HEK293 (cell line): ENCODE measurements at regions not wholly inside any gene's neighbourhood (a gene's known extent, or its start where the extent isn't known, plus 50 kb on each side); places are given as distances from the start of the nearest gene placed in this dataset.

Experiments used
- CTCF ChIA-PET: fragments of 350-600 bp; formaldehyde crosslinking; extraction: SDS; loops from one replicate; lab custom pipeline; 2021; ENCODE audit warnings: antibody characterized with exemption; lab: Yijun Ruan, JAX
- POLR2A ChIA-PET: fragments of 300-600 bp; formaldehyde crosslinking; extraction: SDS; loops from one replicate; lab custom pipeline; 2020; ENCODE audit warnings: antibody characterized with exemption, inconsistent platforms; lab: Yijun Ruan, JAX
- H3K27ac ChIP-seq: fragments of 200-500 bp; sonication (Bioruptor generic); 2 replicates; pipeline ENCODE4 v1.5.1; 2014; ENCODE audit warnings: low read depth, low read length, control low read depth, inconsistent platforms; ENCODE audit errors: extremely low read depth
- H3K36me3 ChIP-seq, 2 experiments: fragments of 200-500 bp in 1 of 2; sonication (Bioruptor generic) in 1 of 2; 1 replicate in 1 of 2; 2 replicates in 1 of 2; pipeline ENCODE4 v1.5.1; 2014 to 2017; ENCODE audit warnings: inconsistent platforms in 2 of 2, low read length in 2 of 2; ENCODE audit not compliant: control insufficient read depth in 2 of 2, insufficient read depth in 1 of 2
- H3K4me1 ChIP-seq: fragments of 200-500 bp; sonication (Bioruptor generic); 2 replicates; pipeline ENCODE4 v1.5.1; 2014; ENCODE audit warnings: mild to moderate bottlenecking, low read length, inconsistent platforms; ENCODE audit not compliant: control insufficient read depth, insufficient read depth
- H3K4me3 ChIP-seq: 2 replicates; pipeline ENCODE4 v1.5.1; 2011; ENCODE audit warnings: low read depth, mild to moderate bottlenecking, control low read depth, low read length, moderate library complexity
- H3K9me3 ChIP-seq: fragments of 200-500 bp; sonication (Bioruptor generic); 2 replicates; pipeline ENCODE4 v1.5.1; 2014; ENCODE audit warnings: low read depth, low read length, inconsistent platforms; ENCODE audit not compliant: control insufficient read depth, insufficient read depth
- AEBP2 ChIP-seq: fragments of 450-650 bp; formaldehyde crosslinking; IDR thresholded peaks from 2 replicates; pipeline ENCODE4 v1.5.1; 2016; ENCODE audit warnings: missing biosample characterization, missing genetic modification characterization, borderline replicate concordance
- KLF10 ChIP-seq: fragments of 450-650 bp; IDR thresholded peaks from 2 replicates; pipeline ENCODE4 v1.5.1; 2018; ENCODE audit warnings: missing biosample characterization, mild to moderate bottlenecking, missing genetic modification characterization
- OSR2 ChIP-seq: fragments of 450-650 bp; formaldehyde crosslinking; IDR thresholded peaks from 2 replicates; pipeline ENCODE4 v1.5.1; 2016; ENCODE audit warnings: missing biosample characterization, missing genetic modification characterization
- PATZ1 ChIP-seq: fragments of 450-650 bp; formaldehyde crosslinking; IDR thresholded peaks from 2 replicates; pipeline ENCODE4 v1.5.1; 2016; ENCODE audit warnings: missing biosample characterization, missing genetic modification characterization
- PRDM1 ChIP-seq: fragments of 450-650 bp; formaldehyde crosslinking; IDR thresholded peaks from 2 replicates; pipeline ENCODE4; 2016; ENCODE audit warnings: missing biosample characterization, missing genetic modification characterization
- TRIM28 ChIP-seq: IDR thresholded peaks from 2 replicates; pipeline ENCODE4 v1.6.1; 2011; ENCODE audit warnings: low read length, control low read depth, borderline replicate concordance
- YY2 ChIP-seq: fragments of 450-650 bp; formaldehyde crosslinking; IDR thresholded peaks from 2 replicates; pipeline ENCODE4 v1.5.1; 2016; ENCODE audit warnings: missing biosample characterization, missing genetic modification characterization
- ZBTB44 ChIP-seq: fragments of 450-650 bp; IDR thresholded peaks from 2 replicates; pipeline ENCODE4 v1.5.1; 2018; ENCODE audit warnings: missing biosample characterization, mild to moderate bottlenecking, missing genetic modification characterization
- ZFP69B ChIP-seq: fragments of 450-650 bp; formaldehyde crosslinking; IDR thresholded peaks from 2 replicates; pipeline ENCODE4 v1.5.1; 2016; ENCODE audit warnings: missing biosample characterization, missing genetic modification characterization
- ZNF501 ChIP-seq: fragments of 450-650 bp; formaldehyde crosslinking; IDR thresholded peaks from 2 replicates; pipeline ENCODE4 v1.5.1; 2016; ENCODE audit warnings: missing biosample characterization, missing genetic modification characterization
- ZNF521 ChIP-seq: fragments of 450-650 bp; formaldehyde crosslinking; IDR thresholded peaks from 2 replicates; pipeline ENCODE4 v1.5.1; 2017; ENCODE audit warnings: missing biosample characterization, mild to moderate bottlenecking, missing genetic modification characterization
- ZNF558 ChIP-seq: fragments of 450-650 bp; formaldehyde crosslinking; IDR thresholded peaks from 2 replicates; pipeline ENCODE4 v1.5.1; 2016; ENCODE audit warnings: missing biosample characterization, missing genetic modification characterization
- ZNF596 ChIP-seq: fragments of 450-650 bp; IDR thresholded peaks from 2 replicates; pipeline ENCODE4 v1.5.0; 2018; ENCODE audit warnings: missing biosample characterization, mild to moderate bottlenecking, missing genetic modification characterization, moderate library complexity
- ZNF626 ChIP-seq: fragments of 450-650 bp; sonication (Bioruptor Pico); formaldehyde crosslinking; IDR thresholded peaks from 2 replicates; pipeline ENCODE4 v1.5.1; 2018; ENCODE audit warnings: missing biosample characterization, missing genetic modification characterization, inconsistent platforms
- ZNF629 ChIP-seq: fragments of 450-650 bp; formaldehyde crosslinking; IDR thresholded peaks from 2 replicates; pipeline ENCODE4 v1.5.1; 2017; ENCODE audit warnings: missing biosample characterization, missing genetic modification characterization
- ZNF701 ChIP-seq: fragments of 450-650 bp; formaldehyde crosslinking; IDR thresholded peaks from 2 replicates; pipeline ENCODE4 v1.5.1; 2016; ENCODE audit warnings: missing biosample characterization, missing genetic modification characterization
- ZNF791 ChIP-seq: fragments of 450-650 bp; formaldehyde crosslinking; IDR thresholded peaks from 2 replicates; pipeline ENCODE4 v1.5.1; 2016; ENCODE audit warnings: missing biosample characterization, missing genetic modification characterization

- no peak overlapping the region for H3K27ac ChIP-seq
- no peaks in the 10 kb centered on the region for H3K9me3 ChIP-seq
- no peak overlapping the region for H3K4me3 ChIP-seq
- POLR2A ChIA-PET: no interaction called here
- no peak for TF ChIP-seq ZNF701 (tag by site-specific recombination)
- CTCF ChIA-PET: interaction anchor here (0.7 kb wide), 1 partner anchor 23 kb away, joined by 7 read pairs; no protein-coding TSS in a partner anchor
- no peaks in the 10 kb centered on the region for H3K36me3 ChIP-seq
- no peaks in the 10 kb centered on the region for H3K4me1 ChIP-seq
Measured at GRCh38 chr2:5798084-5798483, 105.9 kb downstream of the SOX11 start.

GRCh38 chr2:5799348-5799747 lies 107.2 kb downstream of the SOX11 start:
- Histone ChIP-seq H3K4me3 (no peak overlapping the region), H3K9me3 (no peaks in the 10 kb centered on the region), H3K36me3 (no peaks in the 10 kb centered on the region), H3K27ac (no peak overlapping the region), H3K4me1 (no peaks in the 10 kb centered on the region)
- POLR2A ChIA-PET: no interaction called here
- TF ChIP-seq TRIM28: peak; percentile 17; the same call in 1 of the 2 replicates
- TF ChIP-seq ZBTB44 (tag by site-specific recombination): no peak
- CTCF ChIA-PET: no interaction called here

- POLR2A ChIA-PET: no interaction called here
- no peak overlapping the region for H3K27ac ChIP-seq
- H3K9me3 ChIP-seq: no peaks in the 10 kb centered on the region
- CTCF ChIA-PET: interaction anchor here (0.5 to 1.0 kb wide), 2 partner anchors 19 to 177 kb away, joined by 3 read pairs; no protein-coding TSS in a partner anchor
- no peaks in the 10 kb centered on the region for H3K36me3 ChIP-seq
- no peak for TF ChIP-seq AEBP2
- H3K4me3 ChIP-seq: no peak overlapping the region
- no peaks in the 10 kb centered on the region for H3K4me1 ChIP-seq
Measured at GRCh38 chr2:5803547-5803946, 111.4 kb downstream of the SOX11 start.

- Histone ChIP-seq H3K4me3 (no peak overlapping the region), H3K9me3 (no peaks in the 10 kb centered on the region), H3K27ac (no peak overlapping the region), H3K4me1 (no peaks in the 10 kb centered on the region), H3K36me3 (no peaks in the 10 kb centered on the region)
- CTCF ChIA-PET: interaction anchor here (0.6 kb wide), 1 partner anchor 357 kb away, joined by 3 read pairs; no protein-coding TSS in a partner anchor
- POLR2A ChIA-PET: no interaction called here
- TF ChIP-seq ZNF596 (tag by site-specific recombination): no peak
- TF ChIP-seq PRDM1: no peak
- no peak for TF ChIP-seq PATZ1 (tag by site-specific recombination)
- TF ChIP-seq ZNF629 (tag by site-specific recombination): no peak
- TF ChIP-seq ZNF558: no peak
- TF ChIP-seq OSR2 (tag by site-specific recombination): no peak
- no peak for TF ChIP-seq ZNF501 (tag by site-specific recombination)
- no peak for TF ChIP-seq ZNF521
- no peak for TF ChIP-seq ZNF626 (tag by site-specific recombination)
- TF ChIP-seq ZNF791 (tag by site-specific recombination): no peak
- TF ChIP-seq KLF10 (tag by site-specific recombination): no peak
- TF ChIP-seq YY2: no peak
- no peak for TF ChIP-seq ZFP69B (tag by site-specific recombination)
Measured at GRCh38 chr2:5818961-5819600, 126.9 kb downstream of the SOX11 start.
